H9 (cell line): ENCODE measurements at regions not wholly inside any gene's neighbourhood (a gene's known extent, or its start where the extent isn't known, plus 50 kb on each side); places are given as distances from the start of the nearest gene placed in this dataset.

Source experiments
- DNase-seq: peaks from one replicate; pipeline ENCODE4 v3.0.0-alpha.2; 2017
- H2AFZ ChIP-seq: one replicate; pipeline ENCODE4 v1.6.1; 2013; ENCODE audit warnings: mild to moderate bottlenecking, low read length, control low read depth, moderate library complexity
- H2AK5ac ChIP-seq: 2 replicates; pipeline ENCODE4 v1.6.1; 2013; ENCODE audit warnings: low read length, control low read depth, mixed read lengths; ENCODE audit not compliant: insufficient read length
- H2BK120ac ChIP-seq: one replicate; pipeline ENCODE4 v1.6.1; 2013; ENCODE audit warnings: low read depth, mild to moderate bottlenecking, low read length, control low read depth, inconsistent platforms; ENCODE audit not compliant: poor library complexity, severe bottlenecking
- H2BK12ac ChIP-seq: 2 replicates; pipeline ENCODE4 v1.6.1; 2013; ENCODE audit warnings: low read length, control low read depth, mixed read lengths, low read depth; ENCODE audit not compliant: insufficient read length
- H2BK15ac ChIP-seq: 2 replicates; pipeline ENCODE4 v1.6.1; 2013; ENCODE audit warnings: low read depth, low read length, control low read depth
- H2BK20ac ChIP-seq: one replicate; pipeline ENCODE4 v1.6.1; 2013; ENCODE audit warnings: low read depth, mild to moderate bottlenecking, low read length, control low read depth, inconsistent platforms; ENCODE audit not compliant: poor library complexity, severe bottlenecking
- H2BK5ac ChIP-seq: 2 replicates; pipeline ENCODE4 v1.6.1; 2013; ENCODE audit warnings: low read length, control low read depth, mixed read lengths; ENCODE audit not compliant: insufficient read length
- H3K14ac ChIP-seq: 2 replicates; pipeline ENCODE4 v1.6.1; 2013; ENCODE audit warnings: low read length, control low read depth; ENCODE audit not compliant: insufficient read depth
- H3K18ac ChIP-seq: 2 replicates; pipeline ENCODE4 v1.6.1; 2013; ENCODE audit warnings: low read depth, mild to moderate bottlenecking, mixed read lengths, low read length, control low read depth; ENCODE audit not compliant: insufficient read length
- H3K23ac ChIP-seq: 2 replicates; pipeline ENCODE4 v1.6.1; 2013; ENCODE audit warnings: low read length, control low read depth, mixed read lengths, low read depth; ENCODE audit not compliant: insufficient read length
- H3K23me2 ChIP-seq: 2 replicates; pipeline ENCODE4 v1.6.1; 2013; ENCODE audit warnings: low read depth, mild to moderate bottlenecking, mixed read lengths, low read length, control low read depth; ENCODE audit not compliant: insufficient read length, poor library complexity, severe bottlenecking
- H3K27ac ChIP-seq: 2 replicates; pipeline ENCODE4 v1.5.1; 2013; ENCODE audit warnings: low read length, control low read depth, mixed read lengths, low read depth; ENCODE audit not compliant: insufficient read length
- H3K27me3 ChIP-seq: 2 replicates; pipeline ENCODE4 v1.6.1; 2013; ENCODE audit warnings: low read length, control low read depth, inconsistent platforms; ENCODE audit not compliant: insufficient read depth
- H3K4ac ChIP-seq: 2 replicates; pipeline ENCODE4 v1.6.1; 2013; ENCODE audit warnings: low read depth, mild to moderate bottlenecking, control low read depth, inconsistent platforms, low read length, moderate library complexity
- H3K4me1 ChIP-seq: 2 replicates; pipeline ENCODE4 v1.6.1; 2013; ENCODE audit warnings: low read length, control low read depth, inconsistent platforms; ENCODE audit not compliant: insufficient read depth
- H3K4me2 ChIP-seq: 2 replicates; pipeline ENCODE4 v1.6.1; 2013; ENCODE audit warnings: low read length, control low read depth, mixed read lengths; ENCODE audit not compliant: insufficient read length, insufficient read depth
- H3K56ac ChIP-seq: 2 replicates; pipeline ENCODE4 v1.6.1; 2013; ENCODE audit warnings: low read depth, mild to moderate bottlenecking, mixed read lengths, low read length, control low read depth; ENCODE audit not compliant: insufficient read length
- H3K79me1 ChIP-seq: 2 replicates; pipeline ENCODE4 v1.6.1; 2013; ENCODE audit warnings: low read depth, mild to moderate bottlenecking, moderate library complexity, low read length, control low read depth, inconsistent platforms; ENCODE audit not compliant: insufficient read depth, poor library complexity, severe bottlenecking
- H3K79me2 ChIP-seq: 2 replicates; pipeline ENCODE4 v1.6.1; 2013; ENCODE audit warnings: low read length, control low read depth, inconsistent platforms; ENCODE audit not compliant: insufficient read depth
- H3K9ac ChIP-seq: 2 replicates; pipeline ENCODE4 v1.6.1; 2013; ENCODE audit warnings: low read length, control low read depth, mixed read lengths; ENCODE audit not compliant: insufficient read length; ENCODE audit errors: extremely low read depth
- H3K9me3 ChIP-seq: one replicate; pipeline ENCODE4 v1.6.1; 2013; ENCODE audit warnings: low read depth, low read length, inconsistent platforms; ENCODE audit not compliant: control insufficient read depth
- H3T11ph ChIP-seq: one replicate; pipeline ENCODE4 v1.6.1; 2013; ENCODE audit warnings: mild to moderate bottlenecking, low read length, control low read depth, inconsistent platforms
- H4K20me1 ChIP-seq: one replicate; pipeline ENCODE4 v1.6.1; 2013; ENCODE audit not compliant: control insufficient read depth, insufficient read length, insufficient read depth
- H4K5ac ChIP-seq: 2 replicates; pipeline ENCODE4 v1.6.1; 2013; ENCODE audit warnings: low read depth, mild to moderate bottlenecking, mixed read lengths, low read length, control low read depth; ENCODE audit not compliant: insufficient read length
- H4K8ac ChIP-seq: replicated peaks from 2 replicates; pipeline ENCODE4 v1.6.1; 2013; ENCODE audit warnings: low read length, control low read depth, mixed read lengths, low read depth; ENCODE audit not compliant: insufficient read length
- H4K91ac ChIP-seq: 2 replicates; pipeline ENCODE4 v1.6.1; 2013; ENCODE audit warnings: low read depth, mild to moderate bottlenecking, moderate library complexity, mixed read lengths, low read length, control low read depth; ENCODE audit not compliant: insufficient read length
- H3K27ac Mint-ChIP-seq, 3 experiments: 2 replicates in 2 of 3; 3 replicates in 1 of 3; pipeline ENCODE4 v1.8.0; 2020 to 2021; ENCODE audit warnings: mixed read lengths in 3 of 3, mild to moderate bottlenecking in 1 of 3, moderate library complexity in 1 of 3
- H3K27me3 Mint-ChIP-seq: 2 replicates; pipeline ENCODE4 v1.8.0; 2021; ENCODE audit warnings: low read depth, mild to moderate bottlenecking, moderate library complexity, mixed read lengths
- H3K36me3 Mint-ChIP-seq, 3 experiments: 2 replicates in 2 of 3; 3 replicates in 1 of 3; pipeline ENCODE4 v1.8.0; 2020 to 2021; ENCODE audit warnings: low read depth in 3 of 3, mixed read lengths in 3 of 3; ENCODE audit not compliant: insufficient read depth in 1 of 3
- H3K4me1 Mint-ChIP-seq, 2 experiments: 2 replicates each; pipeline ENCODE4 v1.8.0; 2020; ENCODE audit warnings: mixed read lengths in 2 of 2
- H3K4me3 Mint-ChIP-seq, 2 experiments: 2 replicates in 1 of 2; 3 replicates in 1 of 2; pipeline ENCODE4 v1.8.0; 2020 to 2021; ENCODE audit warnings: mild to moderate bottlenecking in 2 of 2, mixed read lengths in 2 of 2, moderate library complexity in 1 of 2
- H3K9me3 Mint-ChIP-seq, 2 experiments: 2 replicates in 1 of 2; 3 replicates in 1 of 2; pipeline ENCODE4 v1.8.0; 2020; ENCODE audit warnings: mild to moderate bottlenecking in 2 of 2, mixed read lengths in 2 of 2, moderate library complexity in 1 of 2
- CTCF ChIP-seq: fragments of 200-600 bp; sonication (generic); conservative IDR thresholded peaks from 3 replicates; pipeline ENCODE4 v1.8.0; 2021; ENCODE audit warnings: antibody characterized with exemption, mild to moderate bottlenecking
- WGBS: extraction: QIAGEN DNeasy Blood & Tissue Kit; methylation state at CpG from one replicate; pipeline ENCODE4 v1.1.7; 2013; ENCODE audit warnings: missing lambda C conversion rate, low lambda C conversion rate, mixed read lengths; ENCODE audit not compliant: insufficient read length; ENCODE audit errors: extremely low coverage; 5-methylcytosine and 5-hydroxymethylcytosine counted together

- WGBS, result no CpG with 5 or more reads among the region's 1 CpG
- H3K23ac ChIP-seq, result no peak overlapping the region
- no peak overlapping the region for H2AK5ac ChIP-seq
- H3K56ac ChIP-seq, result no peak overlapping the region
- no peaks in the 10 kb centered on the region for H3K79me2 ChIP-seq
- H3K36me3 Mint-ChIP-seq, result no peaks in the 10 kb centered on the region
- H3K27me3 Mint-ChIP-seq, result no peaks in the 10 kb centered on the region
- no peak overlapping the region for H4K8ac ChIP-seq
- H2BK120ac ChIP-seq, result no peak overlapping the region
- no peak overlapping the region for H2BK20ac ChIP-seq
- H3K23me2 ChIP-seq, result no peaks in the 10 kb centered on the region
- no peak overlapping the region for H4K91ac ChIP-seq
- DNase-seq, result no peak
- H3K4ac ChIP-seq, result no peak overlapping the region
- H3T11ph ChIP-seq, result no peak overlapping the region
- no peaks in the 10 kb centered on the region for H3K9me3 Mint-ChIP-seq
- H3K79me1 ChIP-seq, result no peaks in the 10 kb centered on the region
- H3K14ac ChIP-seq, result no peak overlapping the region
- H3K4me1 Mint-ChIP-seq, result peaks cover 2 to 3% of the 10 kb centered on the region in 2 experiments; a peak in 1 of 4 replicates
- H3K27ac Mint-ChIP-seq, result no peak overlapping the region
- H4K20me1 ChIP-seq, result no peaks in the 10 kb centered on the region
- H2BK15ac ChIP-seq, result no peak overlapping the region
- no peak overlapping the region for H4K5ac ChIP-seq
- no peak overlapping the region for H2BK12ac ChIP-seq
- no peak overlapping the region for H3K4me3 Mint-ChIP-seq
- H3K27ac ChIP-seq, result no peak overlapping the region
- H3K4me2 ChIP-seq, result no peak overlapping the region
- H3K18ac ChIP-seq, result no peak overlapping the region
- no peaks in the 10 kb centered on the region for H3K27me3 ChIP-seq
- H3K4me1 ChIP-seq, result no peaks in the 10 kb centered on the region
- no peak overlapping the region for H3K9ac ChIP-seq
- no peak for TF ChIP-seq CTCF
- H3K9me3 ChIP-seq, result no peaks in the 10 kb centered on the region
- H2AFZ ChIP-seq, result no peak overlapping the region
- no peak overlapping the region for H2BK5ac ChIP-seq
These were observed 953.8 kb downstream of the IGSF11 start for GRCh38 chr3:118080889-118081288.
